ENCODE measurements at regions not wholly inside any gene's neighbourhood (a gene's known extent, or its start where the extent isn't known, plus 50 kb on each side); places are given as distances from the start of the nearest gene placed in this dataset.

DNA sequence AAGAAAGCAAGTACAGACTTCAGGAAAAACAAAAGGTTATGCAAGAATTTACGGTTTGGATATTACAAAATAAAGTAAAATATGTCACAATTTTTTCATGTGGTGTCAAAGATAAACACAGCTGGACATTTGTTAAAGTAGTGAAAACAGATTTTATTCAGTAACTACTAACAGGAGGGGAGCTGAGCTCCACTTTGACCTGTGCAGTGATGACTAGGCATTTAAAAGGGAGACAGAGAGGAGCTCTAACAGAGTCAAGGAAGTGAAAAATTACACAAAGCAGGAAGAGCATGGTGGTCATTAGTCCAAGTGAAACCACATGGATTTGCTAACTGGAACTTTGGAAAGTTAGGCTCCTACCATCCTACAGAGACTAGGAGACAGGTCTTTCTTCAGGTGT is 263.6 kb upstream of the PCSK5 start:
- no peak for TF ChIP-seq EZH2phosphoT487 (IDR thresholded peaks at IDR 0.05; ENCODE audit: low read depth, severe bottlenecking, unreplicated experiment)
- TF ChIP-seq, protein P1, sequence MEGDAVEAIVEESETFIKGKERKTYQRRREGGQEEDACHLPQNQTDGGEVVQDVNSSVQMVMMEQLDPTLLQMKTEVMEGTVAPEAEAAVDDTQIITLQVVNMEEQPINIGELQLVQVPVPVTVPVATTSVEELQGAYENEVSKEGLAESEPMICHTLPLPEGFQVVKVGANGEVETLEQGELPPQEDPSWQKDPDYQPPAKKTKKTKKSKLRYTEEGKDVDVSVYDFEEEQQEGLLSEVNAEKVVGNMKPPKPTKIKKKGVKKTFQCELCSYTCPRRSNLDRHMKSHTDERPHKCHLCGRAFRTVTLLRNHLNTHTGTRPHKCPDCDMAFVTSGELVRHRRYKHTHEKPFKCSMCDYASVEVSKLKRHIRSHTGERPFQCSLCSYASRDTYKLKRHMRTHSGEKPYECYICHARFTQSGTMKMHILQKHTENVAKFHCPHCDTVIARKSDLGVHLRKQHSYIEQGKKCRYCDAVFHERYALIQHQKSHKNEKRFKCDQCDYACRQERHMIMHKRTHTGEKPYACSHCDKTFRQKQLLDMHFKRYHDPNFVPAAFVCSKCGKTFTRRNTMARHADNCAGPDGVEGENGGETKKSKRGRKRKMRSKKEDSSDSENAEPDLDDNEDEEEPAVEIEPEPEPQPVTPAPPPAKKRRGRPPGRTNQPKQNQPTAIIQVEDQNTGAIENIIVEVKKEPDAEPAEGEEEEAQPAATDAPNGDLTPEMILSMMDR (IDR thresholded peaks at IDR 0.05; ENCODE audit: poor library complexity), result no peak
- TF ChIP-seq EZH2 (IDR thresholded peaks at IDR 0.05; ENCODE audit: borderline replicate concordance), result no peak
- Histone ChIP-seq H3K4me3 (no peak overlapping the region), H3K9me3 (ENCODE audit: low read depth) (no peaks in the 10 kb centered on the region), H2AFZ (no peak overlapping the region), H3K27ac (no peak overlapping the region), H3K36me3 (replicated peaks; ENCODE audit: insufficient read depth, low read depth) (no peaks in the 10 kb centered on the region), H3K79me2 (no peaks in the 10 kb centered on the region), H3K9me2 (replicated peaks; ENCODE audit: insufficient read depth) (no peaks in the 10 kb centered on the region), H3K4me2 (no peak overlapping the region), H4K20me1 (ENCODE audit: insufficient read depth, poor library complexity, severe bottlenecking) (no peaks in the 10 kb centered on the region), H3K27me3 (no peaks in the 10 kb centered on the region), H3K4me1 (ENCODE audit: insufficient read depth) (no peaks in the 10 kb centered on the region)
- no peak for DNase-seq (ENCODE audit: low spot score)
- 87% methylated on average over 1 of the region's 1 CpG for WGBS (ENCODE audit: low lambda C conversion rate, missing lambda C conversion rate)

DNA sequence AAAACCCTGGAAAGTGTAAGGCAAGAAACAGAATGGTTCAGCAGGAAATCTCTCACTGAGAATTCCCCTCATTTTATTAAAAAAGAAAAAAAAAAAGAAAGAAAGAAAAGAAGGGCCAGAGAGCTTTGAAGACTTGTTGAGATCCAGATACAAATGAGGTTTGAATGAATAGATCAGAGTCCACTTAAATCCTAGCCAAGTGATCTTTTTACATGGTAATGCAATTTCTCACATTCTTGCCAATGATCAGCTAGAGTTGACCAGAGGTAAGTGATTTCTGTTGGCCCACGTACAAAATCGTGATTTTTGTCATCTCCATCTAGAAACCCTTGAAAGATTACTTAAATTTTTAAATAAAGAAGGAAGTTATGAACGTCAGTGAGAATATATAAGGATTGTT is 261.5 kb upstream of the PCSK5 start:
- no peaks in the 10 kb centered on the region for H3K9me3 ChIP-seq (ENCODE audit: low read depth)
- 64% methylated on average over 3 of the region's 3 CpGs for WGBS (ENCODE audit: low lambda C conversion rate, missing lambda C conversion rate)
- no peaks in the 10 kb centered on the region for H3K9me2 ChIP-seq (replicated peaks; ENCODE audit: insufficient read depth)
- DNase-seq (ENCODE audit: low spot score), result no peak
- no peaks in the 10 kb centered on the region for H3K4me1 ChIP-seq (ENCODE audit: insufficient read depth)
- H3K4me3 ChIP-seq, result no peak overlapping the region
- H3K4me2 ChIP-seq, result no peak overlapping the region
- H3K27me3 ChIP-seq, result no peaks in the 10 kb centered on the region
- H3K36me3 ChIP-seq (replicated peaks; ENCODE audit: insufficient read depth, low read depth), result no peaks in the 10 kb centered on the region
- H3K79me2 ChIP-seq, result no peaks in the 10 kb centered on the region
- no peak overlapping the region for H3K27ac ChIP-seq
- H4K20me1 ChIP-seq (ENCODE audit: insufficient read depth, poor library complexity, severe bottlenecking), result no peaks in the 10 kb centered on the region
- H2AFZ ChIP-seq, result no peak overlapping the region
- no peak for TF ChIP-seq EZH2phosphoT487 (IDR thresholded peaks at IDR 0.05; ENCODE audit: low read depth, severe bottlenecking, unreplicated experiment)
- no peak for TF ChIP-seq EZH2 (IDR thresholded peaks at IDR 0.05; ENCODE audit: borderline replicate concordance)
- TF ChIP-seq, protein P1 (IDR thresholded peaks at IDR 0.05; ENCODE audit: poor library complexity), result no peak

DNA sequence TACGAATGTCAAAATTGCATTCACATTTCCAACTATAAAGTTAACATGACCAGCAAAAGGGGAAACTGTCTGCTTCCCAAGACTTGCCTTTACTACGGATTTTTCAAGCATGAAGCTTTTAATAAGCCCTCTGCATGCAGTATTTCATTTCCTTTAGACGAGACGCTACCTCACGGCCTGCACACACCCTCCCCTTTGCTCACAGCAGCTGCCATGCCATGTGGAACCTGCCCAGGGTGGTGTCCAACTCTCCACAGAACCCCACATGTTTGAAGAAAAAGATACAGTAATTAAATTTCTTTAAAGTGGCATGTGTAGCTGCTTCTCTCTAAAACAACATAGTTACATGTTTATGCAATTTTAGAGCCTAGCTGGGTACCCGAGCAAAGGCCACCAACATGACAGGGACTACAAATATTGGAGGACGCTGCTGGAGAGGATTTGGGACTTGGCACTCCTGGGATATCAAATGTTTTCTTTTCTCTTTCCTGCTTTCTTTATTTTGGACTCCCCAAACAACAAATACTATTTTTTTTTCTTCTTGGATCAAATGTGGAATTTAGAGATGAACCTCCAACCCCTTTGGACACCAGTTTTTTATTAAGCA is 256.9 kb upstream of the PCSK5 start:
- Histone ChIP-seq H4K20me1 (ENCODE audit: insufficient read depth, poor library complexity, severe bottlenecking) (no peaks in the 10 kb centered on the region), H3K36me3 (replicated peaks; ENCODE audit: insufficient read depth, low read depth) (no peaks in the 10 kb centered on the region), H3K4me3 (no peak overlapping the region), H3K27ac (no peak overlapping the region), H3K4me2 (no peak overlapping the region), H3K9me3 (ENCODE audit: low read depth) (no peaks in the 10 kb centered on the region), H2AFZ (no peak overlapping the region), H3K27me3 (no peaks in the 10 kb centered on the region), H3K4me1 (ENCODE audit: insufficient read depth) (no peaks in the 10 kb centered on the region), H3K79me2 (no peaks in the 10 kb centered on the region), H3K9me2 (replicated peaks; ENCODE audit: insufficient read depth) (no peaks in the 10 kb centered on the region)
- 67% methylated on average over 7 of the region's 7 CpGs for WGBS (ENCODE audit: low lambda C conversion rate, missing lambda C conversion rate)
- no peak for DNase-seq (ENCODE audit: low spot score)
- TF ChIP-seq EZH2phosphoT487 (IDR thresholded peaks at IDR 0.05; ENCODE audit: low read depth, severe bottlenecking, unreplicated experiment) (no peak), EZH2 (IDR thresholded peaks at IDR 0.05; ENCODE audit: borderline replicate concordance) (no peak)
- TF ChIP-seq, protein P1 (IDR thresholded peaks at IDR 0.05; ENCODE audit: poor library complexity), result no peak

All from hepatocyte (in vitro differentiated cells).